ENCODE measurements at regions not wholly inside any gene's neighbourhood (a gene's known extent, or its start where the extent isn't known, plus 50 kb on each side); places are given as distances from the start of the nearest gene placed in this dataset.

DNA sequence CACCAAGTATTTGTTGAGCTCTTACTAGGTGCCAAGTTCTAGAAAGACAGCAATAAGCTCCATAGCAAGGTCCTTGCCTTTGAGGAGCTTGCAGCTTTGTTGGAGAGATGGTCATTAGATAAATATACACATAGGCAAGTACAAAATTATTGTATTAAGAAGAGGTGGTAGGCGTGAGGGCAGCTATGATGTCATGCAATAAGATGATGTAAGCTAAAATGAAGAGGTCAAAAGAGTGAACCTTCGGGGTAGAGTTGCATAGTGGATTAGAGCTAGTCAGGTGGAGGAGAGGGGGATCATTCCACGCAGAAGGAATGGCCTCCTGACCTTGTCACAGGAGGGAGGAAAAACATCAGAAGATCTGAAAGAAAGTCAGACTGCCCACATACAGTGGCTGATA is 141.9 kb upstream of the PCSK2 start:
- FAIRE-seq (no peak), DNase-seq (ENCODE audit: insufficient read length, low spot score) (no peak)

DNA sequence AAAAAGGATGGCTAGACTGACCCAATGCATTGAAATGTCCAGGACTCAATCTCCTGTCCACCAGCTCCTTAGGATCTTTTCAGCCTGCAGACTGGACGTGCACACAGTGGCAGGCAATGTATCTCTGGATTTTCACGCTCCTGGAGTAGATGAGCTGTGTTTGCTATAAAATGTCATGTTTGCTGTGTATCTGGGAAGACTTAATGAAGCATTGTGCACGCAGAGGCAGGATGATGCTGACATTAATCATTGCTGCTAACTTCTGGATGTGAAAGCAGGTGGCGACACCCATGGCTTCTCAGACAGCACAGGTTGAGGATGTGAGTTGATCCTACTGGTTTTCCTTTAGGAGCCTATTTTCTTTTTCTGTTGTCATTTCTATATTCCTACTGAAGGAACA is 133.1 kb upstream of the PCSK2 start:
- FAIRE-seq (no peak), DNase-seq (ENCODE audit: insufficient read length, low spot score) (no peak)

DNA sequence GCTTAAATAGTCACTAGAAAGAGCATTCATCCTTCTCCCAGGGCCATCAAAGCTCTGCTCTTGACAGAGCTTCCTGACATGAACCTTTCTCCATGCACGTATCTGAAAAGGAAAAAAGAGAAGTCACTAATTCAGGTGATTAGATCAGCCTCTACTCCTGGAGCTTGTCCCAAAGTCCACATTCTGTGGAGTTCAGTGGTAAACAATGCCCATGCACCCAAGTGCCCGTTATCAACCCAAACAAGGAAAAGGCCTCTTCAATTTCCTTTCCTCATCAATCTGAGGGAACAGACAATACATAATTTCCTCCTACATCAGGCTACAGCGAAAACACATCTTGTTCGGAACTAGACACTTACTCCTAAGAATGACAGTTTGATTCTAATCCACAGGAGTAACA is 129.2 kb upstream of the PCSK2 start:
- FAIRE-seq (no peak), DNase-seq (ENCODE audit: insufficient read length, low spot score) (no peak)

DNA sequence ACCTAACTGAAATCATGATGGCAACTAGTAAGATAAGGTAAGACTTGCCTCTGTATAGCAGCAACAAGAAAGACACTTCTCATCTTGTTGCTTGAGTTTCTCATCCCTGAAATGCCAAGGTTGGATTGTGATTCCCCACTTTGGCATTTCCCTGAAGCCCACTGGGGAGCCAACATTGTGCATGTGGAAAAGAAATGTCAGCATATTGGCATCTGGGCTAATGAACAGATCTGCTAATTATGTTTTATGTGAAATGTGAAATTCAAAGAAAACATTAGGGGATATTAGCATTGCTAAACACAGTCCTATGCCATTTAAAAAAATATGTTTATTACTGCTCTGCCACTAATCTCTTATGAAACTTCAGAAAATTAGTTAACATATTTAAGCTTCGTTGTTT is 126.3 kb upstream of the PCSK2 start:
- DNase-seq (ENCODE audit: insufficient read length, low spot score), result no peak
- no peak for FAIRE-seq

DNA sequence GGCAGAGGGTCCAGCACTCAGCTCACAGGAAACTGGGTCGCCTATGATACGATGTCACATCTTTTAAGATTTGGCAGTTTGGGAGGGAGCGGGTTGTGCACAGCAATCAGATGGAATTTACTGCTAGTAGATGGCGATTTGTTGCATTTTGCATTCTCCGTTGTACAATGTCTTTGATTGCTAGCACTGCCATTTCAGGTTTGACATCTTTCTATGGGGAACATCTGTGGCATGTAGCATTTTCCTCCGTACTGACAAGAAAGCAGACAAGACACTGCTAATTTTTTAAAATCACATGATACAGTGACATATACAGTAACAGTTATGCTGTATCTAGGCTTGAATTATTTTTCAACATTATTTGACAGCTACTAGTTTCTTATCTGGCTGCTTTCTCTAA is 119.7 kb upstream of the PCSK2 start:
- FAIRE-seq (no peak), DNase-seq (ENCODE audit: insufficient read length, low spot score) (no peak)

DNA sequence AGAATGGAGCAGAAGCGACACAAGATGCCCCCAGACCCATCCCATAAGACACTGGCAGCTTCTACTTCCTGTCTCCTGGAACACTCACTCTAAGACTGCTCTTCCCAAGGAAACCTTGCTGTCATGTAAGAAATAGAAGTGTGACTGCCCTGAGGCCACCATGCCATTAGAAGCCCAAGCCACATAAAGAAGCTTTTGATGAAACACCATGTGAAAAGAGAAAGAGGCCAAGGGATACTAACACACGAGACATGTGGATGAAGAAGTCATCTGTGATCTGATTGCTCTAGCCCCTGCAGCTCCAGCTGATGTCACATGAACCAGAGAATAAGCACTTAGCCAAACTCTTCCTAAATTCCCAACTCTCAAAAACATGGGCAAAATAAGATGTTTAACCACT is 117.9 kb upstream of the PCSK2 start:
- no peak for FAIRE-seq
- no peak for DNase-seq (ENCODE audit: insufficient read length, low spot score)

DNA sequence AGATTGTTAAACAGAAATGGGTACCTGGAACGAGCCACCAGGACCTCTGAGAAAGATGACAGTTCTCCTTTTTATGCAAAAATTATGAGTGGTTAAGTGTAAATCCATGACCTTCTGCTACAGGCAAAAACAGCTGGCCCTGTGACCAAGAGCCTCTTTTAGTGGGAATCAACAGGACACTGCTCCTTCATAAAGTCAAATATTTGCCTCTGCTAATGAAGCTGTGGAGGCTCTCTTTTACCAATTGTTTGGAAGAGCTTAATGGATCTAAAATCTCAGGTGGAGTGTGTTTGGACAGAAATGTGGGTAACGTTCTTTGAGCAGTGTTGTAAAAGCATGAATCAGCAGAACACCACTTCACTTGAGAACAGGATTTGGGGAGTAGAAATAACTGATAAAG is 117.5 kb upstream of the PCSK2 start:
- FAIRE-seq (no peak), DNase-seq (ENCODE audit: insufficient read length, low spot score) (no peak)

DNA sequence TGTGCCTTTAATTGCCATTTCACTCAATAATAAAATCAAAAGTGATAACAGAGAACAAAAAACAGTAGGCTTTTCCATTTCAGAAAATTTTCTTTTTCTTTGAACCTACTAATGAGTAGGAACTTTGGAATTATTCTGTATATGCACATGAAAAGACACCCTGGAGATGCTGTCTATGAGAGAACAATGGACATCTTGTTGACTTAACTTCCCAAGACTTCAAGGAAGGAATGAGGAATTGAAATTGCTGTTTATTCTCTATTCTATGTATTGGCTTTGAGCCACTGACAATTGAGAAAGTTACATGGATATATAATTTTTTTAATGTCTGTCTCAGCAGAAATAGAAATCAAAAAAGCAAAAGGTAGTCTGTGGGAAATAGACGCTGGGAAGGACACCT is 98.6 kb upstream of the PCSK2 start:
- FAIRE-seq (no peak), DNase-seq (ENCODE audit: insufficient read length, low spot score) (no peak)

DNA sequence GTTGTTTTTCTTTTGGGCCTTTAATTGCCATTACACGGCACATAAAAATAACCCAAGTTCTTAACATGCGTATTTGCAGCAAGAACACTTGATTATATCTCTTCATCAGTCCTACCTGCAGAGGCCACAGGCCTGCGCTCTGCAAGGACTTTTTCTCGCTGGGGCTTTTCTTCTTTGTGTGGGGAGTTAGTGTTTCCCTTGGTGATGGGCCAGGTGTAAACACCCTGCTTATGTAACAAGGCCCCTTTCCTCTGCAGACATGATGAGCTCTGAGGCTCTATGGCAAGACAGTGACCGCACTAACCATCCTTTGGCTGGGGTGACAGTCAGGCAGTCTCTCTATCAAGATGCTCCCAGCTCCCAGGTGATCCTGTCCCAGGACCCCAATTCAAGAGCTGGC is 97.8 kb upstream of the PCSK2 start:
- DNase-seq (ENCODE audit: insufficient read length, low spot score), result no peak
- no peak for FAIRE-seq

DNA sequence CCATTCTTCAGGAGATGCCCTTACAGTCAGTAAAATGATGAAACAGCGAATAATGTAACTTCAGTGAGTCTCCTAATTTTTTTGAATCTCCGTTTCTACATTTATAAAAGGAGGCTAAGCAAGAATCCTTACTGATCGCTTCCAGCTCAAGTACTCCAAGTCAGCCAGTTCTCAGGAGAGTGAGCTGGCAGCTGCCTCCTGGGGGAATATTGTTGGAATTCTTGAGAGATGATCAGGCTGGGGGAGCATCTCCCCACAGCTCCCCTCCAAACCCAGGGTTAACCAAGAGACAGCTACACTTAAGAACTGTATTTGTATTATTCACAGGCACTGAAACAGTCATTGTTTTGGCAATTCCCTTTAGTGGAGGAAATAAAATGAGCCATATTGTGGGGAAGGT is 89.1 kb upstream of the PCSK2 start:
- DNase-seq (ENCODE audit: insufficient read length, low spot score) (no peak), FAIRE-seq (no peak)

DNA sequence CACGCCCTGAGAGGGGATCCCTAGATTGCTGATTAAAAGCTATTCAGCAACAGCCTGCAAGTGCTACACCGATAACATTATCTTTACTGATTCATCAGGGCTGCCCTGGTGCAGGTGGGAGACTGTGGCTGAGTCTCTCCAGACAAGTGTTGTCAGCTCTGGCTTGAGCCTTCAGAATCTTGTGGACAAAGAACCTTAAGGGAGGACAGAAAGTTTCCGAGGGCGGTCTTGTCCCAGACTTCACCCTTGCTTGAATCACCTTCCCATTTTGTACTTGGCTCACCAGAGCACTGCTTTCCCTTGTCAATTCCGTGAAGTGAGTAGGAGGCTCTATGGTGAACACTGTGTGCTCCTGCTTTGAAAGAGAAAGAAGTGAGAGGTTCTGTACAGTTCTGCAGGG is 88.6 kb upstream of the PCSK2 start:
- no peak for FAIRE-seq
- no peak for DNase-seq (ENCODE audit: insufficient read length, low spot score)

DNA sequence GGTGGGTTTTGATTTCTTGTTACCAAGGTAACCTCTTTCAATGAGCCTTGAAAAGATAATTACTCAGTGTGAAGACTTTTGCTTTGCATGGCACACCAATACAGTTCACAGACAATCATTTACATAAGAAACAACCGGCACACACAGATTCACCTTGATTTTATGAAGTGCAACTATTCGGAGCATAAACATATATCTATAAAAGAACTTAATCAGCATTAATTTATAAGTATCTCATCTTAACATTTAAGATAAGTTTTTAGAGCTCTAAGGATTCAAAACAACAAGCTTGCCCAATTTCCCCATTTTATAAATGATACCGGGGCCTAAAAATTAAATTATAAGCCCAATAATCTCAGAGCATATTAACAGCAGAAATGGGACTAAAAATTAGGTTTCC is 85.9 kb upstream of the PCSK2 start:
- no peak for FAIRE-seq
- DNase-seq (ENCODE audit: insufficient read length, low spot score), result no peak

DNA sequence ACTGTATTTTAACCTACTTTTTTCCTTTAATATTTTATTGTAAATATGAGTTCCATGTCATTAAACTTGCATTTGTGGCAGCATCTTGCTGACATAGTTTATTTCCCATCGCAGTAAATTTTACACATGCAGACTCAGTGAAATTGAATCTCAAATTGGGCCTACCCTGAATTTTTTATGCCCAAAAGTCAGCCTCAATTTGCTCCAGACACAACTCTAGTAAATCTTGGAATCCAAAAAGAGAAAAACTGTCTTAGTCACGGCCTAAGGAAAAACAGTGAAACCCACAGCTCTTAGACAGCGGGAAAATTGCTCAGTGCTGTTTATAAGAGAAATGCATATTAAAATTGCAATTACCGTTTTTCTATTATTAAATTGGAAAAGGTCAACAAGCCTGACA is 85.3 kb upstream of the PCSK2 start:
- FAIRE-seq (no peak), DNase-seq (ENCODE audit: insufficient read length, low spot score) (no peak)

DNA sequence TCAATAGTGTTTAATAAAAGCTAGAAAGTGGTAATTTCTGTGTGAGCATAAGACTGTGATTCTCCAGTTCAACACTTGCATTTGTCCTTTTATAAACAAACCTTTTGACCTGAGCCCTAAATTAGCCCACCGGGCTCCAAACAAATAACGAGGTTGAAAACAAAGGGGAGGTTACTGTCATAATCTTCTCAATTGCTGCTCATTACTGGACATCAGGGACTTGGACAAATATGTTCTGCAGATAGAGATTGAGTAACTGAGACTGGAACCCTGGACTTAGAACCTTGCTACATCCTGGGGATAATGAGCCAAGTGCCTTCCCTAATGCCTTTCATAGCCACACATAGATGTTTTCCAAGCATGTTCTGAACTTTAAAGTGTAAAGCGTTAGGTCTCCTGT is 84.2 kb upstream of the PCSK2 start:
- no peak for FAIRE-seq
- DNase-seq (ENCODE audit: insufficient read length, low spot score), result no peak

DNA sequence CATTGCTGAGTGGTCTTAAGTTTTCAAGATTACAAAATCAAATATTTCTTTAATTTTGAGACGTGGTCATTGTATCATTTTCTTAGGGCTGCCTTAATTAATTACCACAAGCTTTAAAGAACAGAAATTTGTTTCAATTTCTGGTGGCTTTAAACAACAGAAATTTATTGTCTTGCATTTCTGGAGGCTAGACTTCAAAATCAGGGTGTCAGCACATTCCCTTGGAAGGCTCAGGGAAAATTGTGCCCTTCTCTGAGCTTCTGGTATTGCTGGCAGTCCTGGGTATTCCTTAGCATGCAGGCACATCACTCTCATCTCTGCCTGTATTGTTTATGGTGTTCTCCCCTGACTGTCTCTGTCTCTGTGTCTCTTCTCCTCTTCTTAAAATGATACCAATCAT is 76.0 kb upstream of the PCSK2 start:
- DNase-seq (ENCODE audit: insufficient read length, low spot score) (no peak), FAIRE-seq (no peak)

DNA sequence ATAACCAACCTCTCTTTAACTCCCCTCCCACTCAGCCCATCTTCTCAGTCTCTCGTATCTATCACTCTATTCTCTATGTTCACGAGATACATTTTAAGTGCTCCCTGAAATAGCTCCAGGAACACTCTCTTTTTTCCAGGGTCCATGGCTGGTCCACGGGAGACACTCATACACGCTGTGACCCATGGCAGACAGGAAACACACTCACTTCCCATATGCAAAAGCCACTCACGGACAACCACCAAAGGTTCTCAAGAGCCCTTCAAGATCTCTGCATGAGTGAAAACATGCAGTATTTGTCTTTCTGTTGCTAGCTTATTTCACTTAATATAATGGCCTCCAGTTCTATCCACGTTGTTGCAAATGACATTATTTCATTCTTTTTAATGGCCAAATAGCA is 71.4 kb upstream of the PCSK2 start:
- DNase-seq (ENCODE audit: insufficient read length, low spot score) (no peak), FAIRE-seq (no peak)

DNA sequence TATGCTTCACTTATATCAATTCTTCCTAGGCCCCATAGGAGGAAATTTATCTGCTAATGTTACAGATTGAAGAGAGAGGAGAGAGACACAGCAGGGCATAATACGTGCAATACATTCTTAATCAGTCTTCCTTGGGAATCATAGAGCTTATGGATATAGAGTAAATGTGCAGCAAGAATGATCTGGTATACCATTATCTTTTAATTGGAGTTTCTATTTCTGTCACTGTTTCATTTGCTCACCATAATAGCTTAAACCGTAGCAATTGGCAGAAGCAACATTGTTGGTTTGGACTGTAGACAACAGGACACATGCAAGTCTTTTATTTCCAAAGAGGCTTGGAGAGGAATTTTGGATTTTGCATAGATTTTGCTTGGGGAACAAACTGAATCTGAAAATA is 68.1 kb upstream of the PCSK2 start:
- FAIRE-seq, result no peak
- DNase-seq (ENCODE audit: insufficient read length, low spot score), result no peak

DNA sequence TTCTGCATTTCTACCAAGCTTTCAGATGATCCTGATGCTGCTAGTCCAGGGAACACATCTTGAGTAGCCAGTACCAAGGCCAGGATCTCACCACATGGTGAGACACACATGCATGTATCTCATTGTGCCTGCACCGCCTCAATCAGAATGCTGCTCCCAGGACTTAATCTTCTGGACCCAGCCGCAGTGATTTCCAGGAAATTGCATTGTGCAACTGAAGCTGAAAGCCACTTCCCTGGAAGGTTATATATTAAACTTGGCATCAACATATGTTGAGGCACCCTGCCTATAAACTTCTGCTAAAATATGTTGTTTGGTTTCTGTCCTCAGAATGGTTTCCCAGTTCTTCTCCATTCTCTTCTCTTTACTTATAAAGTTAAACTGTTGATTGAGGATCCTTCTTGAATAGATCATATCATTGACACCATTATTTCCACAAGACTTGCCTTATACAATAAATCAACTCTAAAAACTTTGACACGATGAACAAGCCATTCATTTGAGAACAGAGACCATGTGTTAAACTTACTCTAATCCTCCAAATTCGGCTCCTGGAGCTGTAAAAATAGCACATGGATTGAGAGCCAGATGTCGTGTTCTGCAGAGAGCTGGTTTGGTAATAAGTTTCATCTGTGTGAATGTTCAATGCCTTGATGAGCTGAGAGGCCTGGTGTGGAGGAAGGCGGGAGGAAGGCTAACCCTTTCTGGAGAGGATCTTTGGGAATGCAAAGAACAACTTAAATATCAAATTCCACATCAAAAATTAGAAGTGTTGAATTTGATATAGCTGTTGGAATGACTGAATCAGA is 65.0 kb upstream of the PCSK2 start:
- no peak for FAIRE-seq
- DNase-seq (ENCODE audit: insufficient read length, low spot score), result no peak

DNA sequence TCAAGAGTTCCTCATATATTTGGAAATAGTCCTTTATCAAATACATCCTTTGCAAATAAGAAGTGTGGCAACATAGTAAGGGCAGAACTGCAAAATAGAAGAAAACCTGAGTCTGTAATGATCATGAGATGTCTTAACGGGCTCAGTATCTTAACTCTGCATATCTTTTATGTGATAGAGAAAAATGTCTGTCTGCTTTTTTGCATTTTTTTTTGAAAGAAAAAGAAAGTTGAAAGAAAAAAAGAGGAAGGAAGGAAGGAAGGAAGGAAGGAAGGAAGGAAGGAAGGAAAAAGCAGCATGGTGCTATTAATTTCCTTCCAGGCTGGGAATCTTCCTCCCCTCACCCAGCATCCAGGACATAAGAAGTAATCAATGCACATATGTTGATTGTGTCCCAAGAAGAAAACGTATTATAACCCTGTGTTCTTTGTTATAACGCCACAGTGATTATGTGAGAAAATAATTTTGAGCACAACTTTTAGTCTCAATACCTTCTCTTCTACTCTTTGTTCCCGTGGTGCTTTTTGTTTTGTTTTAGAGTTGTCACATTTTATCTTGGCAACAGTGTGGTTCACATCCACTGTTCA is 58.7 kb upstream of the PCSK2 start:
- no peak for FAIRE-seq
- DNase-seq (ENCODE audit: insufficient read length, low spot score), result no peak

DNA sequence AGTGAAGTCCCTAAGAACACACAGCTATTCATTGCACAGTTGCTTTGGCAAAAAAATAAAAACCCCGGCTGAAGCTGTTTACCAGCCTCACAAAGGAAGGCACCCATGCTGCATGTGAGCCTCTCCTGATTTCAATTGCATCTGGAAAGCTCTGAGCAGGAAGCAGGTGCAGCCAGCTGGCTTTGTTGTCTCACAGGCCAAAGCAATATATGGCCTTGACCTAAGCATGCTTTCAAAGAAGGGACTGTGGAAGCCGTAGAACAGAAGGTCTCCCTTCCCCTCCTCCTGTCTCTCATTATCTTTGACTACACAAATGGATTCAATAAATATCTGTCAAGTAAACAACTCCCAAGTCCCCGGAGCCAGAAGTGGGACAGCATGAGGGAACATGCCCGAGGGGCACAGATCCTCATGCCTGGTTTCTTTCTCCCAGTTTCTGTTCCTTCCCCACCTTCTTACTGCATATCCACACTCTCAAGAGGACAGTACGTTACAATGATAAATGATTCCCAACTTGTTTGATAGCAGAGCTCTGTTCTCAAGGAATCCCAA is 57.2 kb upstream of the PCSK2 start:
- FAIRE-seq (no peak), DNase-seq (ENCODE audit: insufficient read length, low spot score) (no peak)

DNA sequence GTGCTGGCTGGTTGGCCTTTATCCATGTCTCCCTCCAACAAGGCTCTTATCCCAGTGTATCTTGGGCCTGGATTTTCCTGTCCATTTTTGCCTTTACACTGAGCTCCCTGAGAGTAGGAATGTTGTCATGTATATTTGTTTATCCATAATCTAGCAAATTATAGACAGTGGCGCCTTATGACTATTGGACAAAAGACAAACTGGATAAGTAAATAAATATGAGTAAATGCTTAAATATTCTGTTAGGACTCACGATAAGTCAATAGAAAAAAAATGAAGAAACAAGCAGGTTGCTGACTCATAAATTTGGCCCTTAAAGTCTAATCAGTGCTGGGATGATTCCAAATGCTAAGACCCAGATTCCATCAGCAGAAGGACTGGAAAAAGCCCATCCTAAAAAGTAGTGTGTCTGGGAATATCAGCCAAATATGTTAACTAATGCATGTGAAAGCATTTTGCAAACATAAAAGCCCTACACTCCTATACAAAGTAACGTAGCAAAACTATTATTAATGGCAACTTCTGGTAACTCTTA is 55.0 kb upstream of the PCSK2 start:
- no peak for FAIRE-seq
- DNase-seq (ENCODE audit: insufficient read length, low spot score), result no peak

DNA sequence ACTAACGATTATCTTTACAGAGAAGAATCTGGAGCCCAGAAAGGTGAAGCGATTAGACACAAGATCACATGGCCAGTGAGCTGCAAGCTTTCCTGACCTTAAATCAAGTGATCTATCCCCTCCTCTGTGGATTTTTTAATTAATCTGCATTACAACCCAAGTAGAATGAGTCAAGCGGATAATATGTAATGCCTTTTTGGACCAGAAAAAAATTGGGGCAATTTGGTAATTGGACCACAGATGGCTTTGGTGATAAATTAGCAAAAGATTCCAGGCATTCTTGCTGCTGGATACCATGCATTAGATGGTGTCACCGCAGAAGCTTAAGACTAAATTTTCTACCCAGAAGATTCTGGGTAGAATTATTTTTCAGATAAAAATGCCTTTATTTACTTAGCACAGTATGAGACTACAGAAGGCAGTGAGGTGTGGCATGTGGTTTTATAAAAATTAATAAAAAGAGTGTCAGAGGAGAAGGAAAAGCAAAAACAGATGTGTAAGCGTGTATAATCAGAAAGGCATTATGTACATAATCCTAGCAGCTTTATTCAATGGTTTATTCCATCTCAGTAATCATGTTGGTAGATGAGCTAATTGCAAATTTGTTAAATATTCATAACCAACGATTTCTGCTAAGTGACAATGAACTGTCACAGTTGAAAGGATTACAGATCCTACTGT is 53.9 kb upstream of the PCSK2 start:
- DNase-seq (ENCODE audit: insufficient read length, low spot score), result no peak
- FAIRE-seq, result no peak
